ENCODE measurements at regions not wholly inside any gene's neighbourhood (a gene's known extent, or its start where the extent isn't known, plus 50 kb on each side); places are given as distances from the start of the nearest gene placed in this dataset.

- H3K36me3 ChIP-seq (ENCODE audit: control insufficient read depth, insufficient read depth, low read length) = no peaks in the 10 kb centered on the region
- no peak for DNase-seq (ENCODE audit: extremely low read depth, insufficient read length)
- no peak overlapping the region for H3K4me3 ChIP-seq (replicated peaks; ENCODE audit: low read depth, low read length)
- H3K27me3 ChIP-seq (replicated peaks; ENCODE audit: control insufficient read depth, insufficient read depth, low read length) = no peaks in the 10 kb centered on the region
- TF ChIP-seq CTCF (IDR thresholded peaks at IDR 0.05; ENCODE audit: insufficient read depth, low read length, poor library complexity, severe bottlenecking) = no peak
These were observed 275.4 kb upstream of the MAOA start for GRCh38 chrX:43380704-43381103.

GRCh38 chrX:43386875-43387274, 269.2 kb upstream of the MAOA start:
- H3K4me3 ChIP-seq (replicated peaks; ENCODE audit: low read depth, low read length) = no peak overlapping the region
- H3K27me3 ChIP-seq (replicated peaks; ENCODE audit: control insufficient read depth, insufficient read depth, low read length) = no peaks in the 10 kb centered on the region
- H3K36me3 ChIP-seq (ENCODE audit: control insufficient read depth, insufficient read depth, low read length) = no peaks in the 10 kb centered on the region
- DNase-seq (ENCODE audit: extremely low read depth, insufficient read length) = no peak
- no peak for TF ChIP-seq CTCF (IDR thresholded peaks at IDR 0.05; ENCODE audit: insufficient read depth, low read length, poor library complexity, severe bottlenecking)

GRCh38 chrX:43405191-43405590, 250.9 kb upstream of the MAOA start:
- H3K27me3 ChIP-seq (replicated peaks; ENCODE audit: control insufficient read depth, insufficient read depth, low read length) = no peaks in the 10 kb centered on the region
- no peak for DNase-seq (ENCODE audit: extremely low read depth, insufficient read length)
- TF ChIP-seq CTCF (IDR thresholded peaks at IDR 0.05; ENCODE audit: insufficient read depth, low read length, poor library complexity, severe bottlenecking) = no peak
- H3K36me3 ChIP-seq (ENCODE audit: control insufficient read depth, insufficient read depth, low read length) = no peaks in the 10 kb centered on the region
- no peak overlapping the region for H3K4me3 ChIP-seq (replicated peaks; ENCODE audit: low read depth, low read length)

- no peak for TF ChIP-seq CTCF (IDR thresholded peaks at IDR 0.05; ENCODE audit: insufficient read depth, low read length, poor library complexity, severe bottlenecking)
- Histone ChIP-seq H3K27me3 (replicated peaks; ENCODE audit: control insufficient read depth, insufficient read depth, low read length) (no peaks in the 10 kb centered on the region), H3K36me3 (ENCODE audit: control insufficient read depth, insufficient read depth, low read length) (no peaks in the 10 kb centered on the region), H3K4me3 (replicated peaks; ENCODE audit: low read depth, low read length) (no peak overlapping the region)
- DNase-seq (ENCODE audit: extremely low read depth, insufficient read length) = no peak
These were observed 232.2 kb upstream of the MAOA start for GRCh38 chrX:43423876-43424275.

- DNase-seq (ENCODE audit: extremely low read depth, insufficient read length) = no peak
- Histone ChIP-seq H3K27me3 (replicated peaks; ENCODE audit: control insufficient read depth, insufficient read depth, low read length) (no peaks in the 10 kb centered on the region), H3K4me3 (replicated peaks; ENCODE audit: low read depth, low read length) (no peak overlapping the region), H3K36me3 (ENCODE audit: control insufficient read depth, insufficient read depth, low read length) (no peaks in the 10 kb centered on the region)
- TF ChIP-seq CTCF (IDR thresholded peaks at IDR 0.05; ENCODE audit: insufficient read depth, low read length, poor library complexity, severe bottlenecking) = no peak
These were observed 219.6 kb upstream of the MAOA start for GRCh38 chrX:43436517-43436916.

GRCh38 chrX:43446752-43447151, 209.3 kb upstream of the MAOA start:
- Histone ChIP-seq H3K4me3 (replicated peaks; ENCODE audit: low read depth, low read length) (no peak overlapping the region), H3K27me3 (replicated peaks; ENCODE audit: control insufficient read depth, insufficient read depth, low read length) (no peaks in the 10 kb centered on the region), H3K36me3 (ENCODE audit: control insufficient read depth, insufficient read depth, low read length) (no peaks in the 10 kb centered on the region)
- DNase-seq (ENCODE audit: extremely low read depth, insufficient read length) = no peak
- no peak for TF ChIP-seq CTCF (IDR thresholded peaks at IDR 0.05; ENCODE audit: insufficient read depth, low read length, poor library complexity, severe bottlenecking)
